ENCODE measurements at regions not wholly inside any gene's neighbourhood (a gene's known extent, or its start where the extent isn't known, plus 50 kb on each side); places are given as distances from the start of the nearest gene placed in this dataset.

- no peak for TF ChIP-seq PRDM15 (CRISPR knock-in tag; IDR thresholded peaks at IDR 0.05)
- 0 out of 2 replicates have a peak, but pooled peaks have one; percentile 48 for TF ChIP-seq ZBTB37 (CRISPR knock-in tag; IDR thresholded peaks at IDR 0.05)
- TF ChIP-seq FOXK1 (CRISPR knock-in tag; IDR thresholded peaks at IDR 0.05; ENCODE audit: borderline replicate concordance, low read depth): peak; percentile 67; the same call in 1 of the 2 replicates
- TF ChIP-seq ZNF646 (CRISPR knock-in tag; IDR thresholded peaks at IDR 0.05): 0 out of 2 replicates have a peak, but pooled peaks have one; percentile 16
- no peak for TF ChIP-seq HMGXB3 (CRISPR knock-in tag; IDR thresholded peaks at IDR 0.05; ENCODE audit: borderline replicate concordance)
- TF ChIP-seq ATF1 (CRISPR knock-in tag; IDR thresholded peaks at IDR 0.05): peak; percentile 46; the same call in 1 of the 2 replicates
- no peak for TF ChIP-seq BCL3 (CRISPR knock-in tag; IDR thresholded peaks at IDR 0.05)
- TF ChIP-seq SKI (IDR thresholded peaks at IDR 0.05; ENCODE audit: partially characterized antibody): peak; percentile 55
- TF ChIP-seq SSRP1 (CRISPR knock-in tag; IDR thresholded peaks at IDR 0.05): peak; percentile 83; the same call in 1 of the 2 replicates
Measured at GRCh38 chr1:25168193-25169071, 63.9 kb downstream of the SYF2 start (continued).

All from HepG2 (cell line).